GF-D8 (cell line): ENCODE measurements at regions not wholly inside any gene's neighbourhood (a gene's known extent, or its start where the extent isn't known, plus 50 kb on each side); places are given as distances from the start of the nearest gene placed in this dataset.

Experiments used
- DNase-seq: peaks from one replicate; lab custom pipeline; 2025; lab: John Stamatoyannopoulos, UW

DNA sequence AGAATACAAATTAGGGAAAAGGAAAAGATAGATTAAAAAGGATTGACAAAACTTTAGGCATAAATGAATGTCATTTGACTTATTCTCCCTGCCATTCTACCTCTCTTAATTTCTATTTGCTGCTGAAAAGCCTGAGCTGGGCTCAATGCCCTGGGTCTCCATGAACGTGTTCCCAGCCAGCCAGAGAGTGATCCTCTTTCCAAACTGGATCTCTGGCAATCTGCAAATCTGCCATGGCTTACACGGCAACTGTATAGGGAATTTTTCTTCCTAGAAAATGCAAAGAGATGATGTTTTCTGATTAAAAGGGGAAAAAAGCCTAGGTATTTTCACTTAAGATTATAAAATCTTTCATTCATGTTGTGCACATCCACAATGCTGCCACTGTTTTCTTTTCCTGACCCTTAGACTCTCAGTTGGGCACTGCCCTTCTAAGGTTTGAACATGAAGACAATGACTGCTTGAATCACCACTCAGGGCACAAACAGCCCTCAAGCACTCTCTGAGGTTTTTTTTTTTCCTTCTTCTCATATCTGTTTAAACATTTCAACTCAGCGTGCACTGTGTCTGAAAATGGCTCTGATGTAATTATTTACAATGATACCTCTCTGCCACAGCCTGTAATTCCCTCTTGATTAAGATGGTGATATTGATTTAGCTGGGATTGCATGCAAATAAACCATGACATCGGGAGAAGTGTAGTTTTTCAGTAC lies 60.3 kb downstream of the DACT1 start:
- DNase-seq = no peak

DNA sequence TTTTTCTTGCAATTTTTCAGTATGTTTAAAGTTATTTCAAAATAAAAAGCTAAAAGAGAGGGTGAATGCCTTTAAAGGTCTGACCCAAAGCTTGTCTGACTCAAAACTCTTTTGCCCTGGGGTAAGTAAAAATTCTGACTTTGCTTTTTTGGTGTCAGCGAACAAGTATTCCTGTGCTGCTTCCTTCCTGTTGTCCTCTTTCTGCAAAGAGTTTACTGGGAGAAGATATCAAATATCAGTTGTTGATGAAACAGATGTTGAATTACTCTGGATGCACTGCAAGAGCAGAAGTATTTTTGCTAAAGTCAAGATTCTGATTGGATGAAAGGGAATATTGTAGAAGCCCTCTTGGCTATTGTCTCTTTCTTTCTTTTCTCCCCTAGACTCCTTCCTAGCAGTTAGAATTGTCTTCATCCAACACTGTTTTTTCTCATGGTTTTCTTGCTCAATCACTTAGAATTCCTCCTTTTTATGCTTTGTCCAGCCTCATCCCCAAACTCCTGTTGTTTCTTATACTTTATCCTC lies 62.0 kb downstream of the DACT1 start:
- no peak for DNase-seq

DNA sequence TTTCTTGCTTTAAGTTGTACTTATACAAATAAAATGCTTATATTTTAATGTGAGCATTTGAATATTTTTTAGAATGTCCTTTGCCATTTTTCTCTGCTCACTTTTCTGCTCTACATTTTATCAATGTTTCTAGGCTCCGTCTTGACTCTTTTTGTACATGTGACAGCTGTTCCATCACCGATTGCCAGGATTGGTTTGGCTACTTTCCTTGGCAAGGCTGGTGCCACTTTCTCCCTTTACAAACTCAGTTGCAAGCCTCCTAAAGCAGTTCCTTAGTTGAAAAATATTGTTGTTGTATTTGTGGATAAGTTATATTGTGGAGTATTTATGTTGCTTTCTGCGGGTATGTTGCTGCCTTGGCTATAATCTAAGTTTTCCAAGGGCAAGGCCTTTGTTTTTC lies 63.4 kb downstream of the DACT1 start:
- no peak for DNase-seq

DNA sequence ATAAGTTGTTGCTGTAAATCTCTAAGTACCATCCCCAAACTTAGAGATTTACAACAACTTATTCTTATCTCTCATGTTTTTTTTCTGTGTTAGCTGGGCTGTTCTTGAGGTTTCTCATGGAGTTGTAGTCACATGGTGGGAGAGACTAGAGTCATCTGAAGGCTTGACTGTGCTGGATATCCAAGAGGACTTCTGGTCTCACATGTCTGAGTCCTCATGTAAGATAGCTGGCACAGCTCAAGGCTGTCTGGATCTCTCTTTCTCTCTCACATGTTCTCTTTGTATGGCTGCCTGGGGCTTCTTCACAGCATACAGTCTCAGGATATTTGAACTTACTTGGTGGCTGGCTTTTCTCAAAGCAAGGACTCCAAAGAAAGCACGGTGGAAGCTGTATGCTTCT lies 63.8 kb downstream of the DACT1 start:
- no peak for DNase-seq

DNA sequence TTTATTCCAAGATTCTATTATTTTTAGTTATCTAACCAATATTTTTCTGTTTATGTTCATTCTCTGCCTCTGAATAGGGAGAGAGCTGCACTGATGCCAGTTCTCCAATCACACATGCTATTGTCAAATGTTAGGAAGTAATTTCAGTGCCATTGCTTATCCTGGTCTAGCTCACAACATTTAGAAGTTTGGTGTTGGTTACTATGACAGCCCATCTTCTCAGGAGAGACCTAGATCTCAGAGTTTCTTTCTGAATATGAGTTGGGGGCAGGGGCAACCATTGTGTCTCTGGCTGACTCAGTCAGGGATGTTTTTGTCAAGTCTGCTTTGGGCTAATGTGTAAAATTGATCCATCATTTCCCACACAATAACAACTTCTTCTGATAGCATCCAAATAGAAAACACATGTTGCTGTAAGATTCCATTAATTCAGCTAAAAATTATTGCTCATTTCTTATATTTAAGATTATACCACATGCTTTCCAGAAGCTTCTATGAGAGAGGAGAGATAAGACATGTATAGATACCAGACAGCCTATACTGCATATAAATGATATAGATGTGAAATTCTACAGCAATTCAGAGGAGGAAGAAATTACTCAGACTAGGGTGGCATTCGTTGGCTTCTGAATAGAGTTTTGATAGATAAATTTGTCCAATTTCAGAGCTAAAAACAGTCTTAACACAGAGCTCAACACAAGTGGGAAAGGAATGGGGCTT lies 64.8 kb downstream of the DACT1 start:
- no peak for DNase-seq

DNA sequence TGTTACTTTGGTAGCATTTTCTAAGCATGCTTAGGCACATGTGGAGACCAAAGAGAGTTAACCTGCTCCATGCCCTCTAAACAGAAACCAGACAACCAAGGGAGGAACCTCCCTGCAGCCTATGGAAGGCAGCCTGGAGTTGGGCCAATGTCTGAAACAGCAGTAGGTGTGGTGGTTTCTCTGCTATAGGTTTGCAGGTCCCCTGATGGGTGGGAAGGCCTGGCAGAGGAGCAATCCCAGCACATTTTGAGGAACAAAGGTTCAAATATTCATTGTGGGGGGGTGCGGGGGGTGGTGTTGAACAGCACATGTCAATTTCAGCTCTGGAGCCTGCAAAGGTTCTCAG lies 65.4 kb downstream of the DACT1 start:
- DNase-seq = no peak

DNA sequence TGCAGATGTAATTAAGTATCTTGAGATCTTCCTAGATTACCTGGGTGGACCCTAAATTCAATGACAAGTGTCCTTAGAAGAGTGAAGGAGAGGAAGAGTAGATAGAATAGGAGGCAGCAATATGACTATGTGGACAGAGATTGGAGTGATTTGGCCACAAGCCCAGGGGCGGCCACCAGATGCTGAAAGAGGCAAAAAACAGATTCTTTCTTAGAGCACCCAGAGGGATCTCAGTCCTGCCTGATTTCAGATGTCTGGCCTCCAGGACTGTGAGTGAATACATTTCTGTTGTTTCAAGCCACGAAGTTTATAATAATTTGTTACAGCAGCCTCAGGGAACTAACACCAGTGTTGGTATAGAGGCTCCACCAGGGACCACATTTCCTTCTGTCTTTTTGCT lies 67.3 kb downstream of the DACT1 start:
- no peak for DNase-seq

DNA sequence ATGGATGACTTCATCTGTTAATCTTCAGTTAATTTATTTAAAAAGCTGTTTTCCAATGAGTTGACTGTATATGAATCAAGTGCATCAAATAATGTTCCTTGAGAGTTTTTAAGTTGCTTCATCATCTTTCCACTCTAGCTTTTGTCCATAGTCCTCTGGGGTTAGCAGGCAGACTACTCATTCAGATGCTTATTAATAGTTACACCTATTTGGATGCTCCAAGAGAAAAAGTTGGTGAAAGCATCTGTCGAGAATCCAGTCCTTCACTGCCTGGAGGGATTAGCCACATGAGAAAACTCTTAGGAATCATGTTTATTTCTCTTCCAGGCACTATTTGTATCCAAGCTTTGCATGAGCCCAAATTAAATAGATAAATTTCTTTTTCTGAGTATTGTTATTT lies 70.2 kb downstream of the DACT1 start:
- DNase-seq = no peak

DNA sequence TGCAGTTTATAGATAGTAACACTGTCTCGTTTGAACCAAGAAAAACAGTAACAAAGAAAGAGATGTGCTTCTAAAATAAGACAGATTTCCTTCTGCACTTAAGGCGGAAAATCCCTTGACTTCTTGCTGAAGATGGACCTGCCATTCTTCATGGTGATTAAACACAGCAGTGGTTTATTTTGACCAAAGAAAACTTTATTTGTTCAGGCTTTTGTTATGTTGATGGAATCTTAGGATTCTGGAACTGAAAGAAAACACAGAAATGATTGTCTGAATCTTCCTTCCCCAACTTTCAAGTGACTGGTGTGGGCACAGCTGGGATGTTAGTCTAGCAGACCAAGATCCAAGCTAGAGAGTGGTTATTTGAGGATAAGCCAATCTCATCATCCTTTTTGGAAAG lies 72.2 kb downstream of the DACT1 start:
- no peak for DNase-seq

DNA sequence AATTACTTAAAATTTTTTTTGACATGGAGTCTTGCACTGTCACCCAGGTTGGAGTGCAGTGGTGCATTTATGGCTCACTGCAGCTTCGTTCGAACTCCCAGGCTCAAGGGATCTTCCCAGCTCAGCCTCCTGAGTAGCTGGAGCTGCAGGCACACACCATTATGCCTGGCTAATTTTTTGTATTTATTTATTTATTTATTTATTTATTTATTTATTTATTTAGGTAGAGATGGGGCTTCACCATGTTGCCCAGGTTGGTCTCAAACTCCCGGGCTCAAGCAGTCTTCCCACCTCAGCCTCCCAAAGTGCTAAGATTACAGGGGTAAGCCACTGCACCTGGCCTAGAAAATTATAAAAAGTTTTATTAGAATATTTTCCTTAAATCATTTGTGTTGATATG lies 73.6 kb downstream of the DACT1 start:
- no peak for DNase-seq

DNA sequence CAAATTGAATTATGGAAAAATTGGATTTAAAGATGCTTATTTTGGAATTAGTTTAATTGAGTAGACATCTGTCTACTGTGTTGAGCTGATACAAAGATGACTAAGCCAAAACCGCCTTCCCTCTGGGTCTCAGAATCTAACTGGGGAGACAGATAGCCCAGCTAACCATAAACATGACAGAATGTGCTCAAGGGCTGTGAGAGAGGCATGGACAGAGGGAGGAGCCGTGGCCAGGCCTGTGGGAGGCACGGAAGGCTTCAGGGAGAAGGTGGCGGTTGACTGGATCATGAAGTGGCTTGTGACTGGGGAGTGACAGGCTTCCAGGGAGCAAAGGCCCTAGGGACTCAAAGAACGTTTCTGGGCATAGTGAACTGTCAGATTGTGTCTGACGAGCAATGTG lies 74.6 kb downstream of the DACT1 start:
- DNase-seq = no peak

DNA sequence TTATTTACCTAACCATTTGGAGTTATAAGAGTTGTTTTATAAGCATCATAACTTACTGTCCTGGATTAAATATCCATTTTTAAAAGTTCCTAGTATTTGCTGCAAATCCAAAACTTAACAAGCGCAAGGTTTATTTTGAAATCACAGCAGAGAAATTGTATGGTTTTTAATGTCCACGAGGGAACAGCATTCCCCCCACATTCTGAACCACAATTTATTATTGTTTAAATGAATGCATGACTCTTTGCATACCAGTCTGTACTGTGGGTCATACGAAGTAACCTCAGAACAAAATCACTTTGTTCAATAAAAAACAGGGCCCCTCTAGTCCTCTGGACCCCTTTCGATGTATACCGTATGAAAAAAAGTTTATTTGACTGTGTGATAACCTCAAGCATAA lies 75.9 kb downstream of the DACT1 start:
- no peak for DNase-seq

DNA sequence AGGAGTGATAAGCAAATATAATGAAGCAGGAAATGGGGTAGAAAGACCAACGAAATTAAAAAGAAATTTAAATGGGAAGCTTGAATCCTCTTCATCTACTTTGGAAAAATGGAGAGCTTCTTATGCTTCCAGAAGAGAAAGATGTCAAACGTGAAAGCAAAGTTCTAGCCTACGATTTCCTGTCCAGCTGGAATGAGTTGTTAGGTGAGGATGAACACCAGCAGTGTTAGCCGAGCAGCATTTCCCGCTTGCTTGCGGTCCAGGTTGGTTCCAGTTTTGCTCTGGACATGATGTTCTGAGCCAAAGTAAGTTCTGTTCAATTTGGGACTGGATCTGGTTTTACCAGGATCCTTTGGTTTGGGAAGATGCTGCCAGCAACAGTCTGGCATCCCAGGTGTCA lies 78.9 kb downstream of the DACT1 start:
- no peak for DNase-seq

DNA sequence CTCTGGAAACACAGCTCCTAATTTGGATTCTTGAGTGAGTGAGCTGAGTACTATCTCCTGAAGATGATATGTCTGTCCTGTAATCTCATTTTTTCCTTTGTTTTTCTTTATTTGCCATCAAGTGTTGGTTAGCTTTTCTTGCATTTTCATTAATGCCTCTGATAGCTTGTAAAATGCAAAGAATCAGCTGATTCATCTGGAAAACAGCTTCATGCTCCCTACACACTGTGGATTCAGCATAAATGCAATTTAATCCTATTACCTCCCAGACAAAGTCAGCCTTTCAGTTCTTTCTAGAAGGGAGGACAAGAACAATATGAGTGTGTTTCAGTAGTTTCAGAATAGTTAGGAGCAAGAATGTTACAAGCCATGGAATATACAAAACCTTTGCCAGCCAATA lies 79.4 kb downstream of the DACT1 start:
- no peak for DNase-seq

DNA sequence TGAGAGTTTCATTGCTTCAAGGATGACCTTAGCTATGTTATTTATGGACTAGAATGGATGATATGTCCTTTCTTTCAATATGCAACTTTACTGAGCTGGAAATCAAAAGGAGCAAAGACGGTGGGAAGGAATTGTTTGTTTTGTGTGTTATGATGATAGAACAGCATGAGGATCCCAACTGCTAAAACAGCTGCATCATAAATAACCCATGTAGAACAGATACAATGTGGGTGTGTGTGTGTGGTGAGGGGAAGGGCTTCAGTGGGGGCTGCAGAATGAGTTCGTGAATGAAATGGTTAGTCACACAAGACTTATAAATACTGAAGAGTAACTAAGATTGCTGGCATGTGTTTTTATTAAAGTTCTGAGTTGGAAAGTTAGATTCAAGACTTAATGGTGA lies 80.1 kb downstream of the DACT1 start:
- DNase-seq = no peak

DNA sequence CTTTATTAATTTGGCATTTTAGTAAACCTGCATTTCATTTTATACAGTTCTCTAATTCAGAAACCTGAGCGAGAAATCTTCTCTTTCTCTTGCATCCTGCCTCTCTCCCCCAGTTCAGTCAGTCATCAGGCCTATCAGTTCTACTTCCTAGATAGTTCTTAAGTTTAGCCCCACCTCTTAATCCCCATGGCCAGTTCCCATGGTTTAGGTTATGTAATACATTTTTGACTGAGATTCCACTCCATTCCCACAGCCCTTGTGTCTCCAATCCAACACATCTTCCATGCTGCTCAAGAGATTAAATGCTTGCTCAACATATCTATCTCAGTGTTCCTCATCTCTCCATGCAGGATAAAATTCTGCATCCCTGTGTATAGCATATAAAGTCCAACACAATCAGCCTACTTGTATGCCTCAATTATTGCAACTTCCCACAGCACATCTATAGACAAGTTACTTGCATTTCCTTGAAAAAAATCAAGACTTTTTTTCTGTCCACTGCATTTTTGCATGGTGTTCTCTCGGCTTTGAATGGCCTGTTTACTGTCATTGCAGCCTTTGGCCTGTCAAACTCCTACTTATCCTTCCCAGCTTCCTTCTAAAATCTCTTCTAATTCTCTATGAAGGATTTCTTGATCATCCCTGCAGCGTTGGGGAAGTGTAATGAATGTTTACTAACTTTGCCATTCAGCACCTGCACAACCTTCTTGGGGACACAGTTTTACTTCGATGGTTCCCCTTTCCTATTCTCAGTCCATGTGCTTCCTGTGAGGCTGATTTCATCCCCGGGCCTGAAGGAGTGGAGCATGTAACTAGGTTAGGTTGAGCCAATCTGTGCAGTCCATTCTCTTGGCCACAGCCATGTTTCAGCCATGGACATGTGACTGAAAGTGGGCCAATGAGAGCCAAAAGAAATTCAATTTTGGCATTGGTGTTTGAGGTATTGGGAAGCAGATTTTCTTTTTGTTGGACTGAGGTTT lies 80.8 kb downstream of the DACT1 start:
- DNase-seq = no peak

DNA sequence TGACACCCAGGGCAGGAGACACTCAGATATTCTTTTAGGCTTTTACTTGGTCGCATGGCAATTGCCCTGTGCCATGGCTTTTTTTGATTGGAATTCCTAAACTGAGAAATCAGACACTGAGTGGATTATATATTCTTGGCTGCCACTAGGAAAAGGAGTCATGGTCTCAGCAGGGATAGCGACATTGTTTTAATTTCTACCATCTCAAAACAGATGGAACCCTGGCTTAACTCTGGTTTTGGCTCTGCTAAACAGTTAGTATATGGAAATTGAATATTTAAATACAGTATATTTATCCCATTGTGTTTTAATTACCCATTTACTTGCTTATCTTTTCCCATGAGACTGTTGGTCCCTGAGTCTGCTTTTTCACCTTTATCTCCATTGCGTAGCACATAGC lies 84.0 kb downstream of the DACT1 start:
- DNase-seq = no peak

DNA sequence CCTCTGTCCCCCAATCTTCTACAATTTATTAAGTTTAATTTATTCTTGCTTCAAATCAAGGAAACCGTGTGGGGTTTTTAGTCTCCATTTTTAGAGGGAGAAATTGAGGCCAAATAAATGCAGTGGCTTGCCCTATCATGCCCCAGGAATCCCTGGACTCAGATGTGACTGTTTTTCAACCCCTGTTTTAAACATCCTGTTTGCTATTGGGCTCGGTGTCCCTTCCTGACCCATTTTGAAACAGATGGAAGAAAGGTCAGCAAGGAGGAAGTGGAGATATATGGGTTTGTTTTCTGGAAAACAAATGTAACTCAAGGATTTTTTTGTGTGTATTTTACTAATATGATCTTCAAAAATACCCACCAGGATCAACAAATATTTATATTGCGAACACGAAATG lies 84.7 kb downstream of the DACT1 start:
- DNase-seq = no peak

DNA sequence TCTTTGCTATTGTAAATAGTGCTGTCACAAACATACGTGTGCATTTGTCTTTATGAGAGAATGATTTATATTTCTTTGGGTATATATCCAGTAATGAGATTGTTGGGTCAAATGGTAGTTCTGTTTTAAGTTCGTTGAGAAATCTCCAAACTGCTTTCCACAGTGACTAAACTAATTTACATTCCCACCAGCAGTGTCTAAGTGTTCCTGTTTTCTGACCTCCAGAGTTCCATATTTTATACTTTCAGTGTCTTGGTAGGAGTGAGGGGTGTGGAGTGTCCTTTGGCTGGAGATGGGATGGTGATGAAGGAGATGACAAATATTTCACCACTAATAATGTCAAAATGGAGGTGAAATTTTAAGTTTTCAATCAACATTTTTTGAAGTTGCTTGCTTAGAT lies 86.4 kb downstream of the DACT1 start:
- no peak for DNase-seq

DNA sequence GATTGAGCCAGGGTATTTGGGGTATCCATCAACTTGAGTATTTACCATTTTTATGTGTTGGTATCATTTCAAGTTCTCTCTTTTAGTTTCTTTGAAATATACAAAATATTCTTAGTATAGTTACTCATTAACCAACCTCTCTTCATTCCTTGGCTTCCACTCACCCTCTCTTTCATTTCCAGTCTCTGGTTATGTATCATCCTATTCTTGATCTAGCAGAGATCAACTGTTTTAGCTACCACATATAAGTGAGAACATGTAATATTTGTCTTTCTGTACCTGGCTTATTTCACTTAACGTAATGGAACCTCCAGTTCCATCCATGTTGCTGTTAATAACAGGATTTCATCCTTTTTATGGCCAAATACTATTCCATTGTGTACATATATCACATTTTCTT lies 86.9 kb downstream of the DACT1 start:
- DNase-seq = no peak

DNA sequence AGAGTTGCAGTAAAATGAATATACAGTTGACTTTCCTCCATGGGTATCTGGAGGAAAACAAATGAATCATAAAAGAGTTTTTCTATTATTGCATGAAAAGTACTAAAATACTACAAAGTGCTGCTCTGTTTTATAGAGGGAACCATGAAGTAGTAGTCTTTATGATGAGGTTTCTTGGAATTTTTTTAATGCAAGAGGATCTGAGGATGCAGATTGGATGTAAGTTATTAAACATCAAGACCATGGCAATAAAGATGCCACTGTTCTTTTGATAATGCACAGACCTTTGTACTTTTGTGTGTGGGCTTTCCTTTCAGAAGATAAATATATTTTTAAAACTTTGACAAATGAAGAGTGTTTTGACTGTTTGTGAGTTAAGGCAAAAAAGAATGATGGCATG lies 87.5 kb downstream of the DACT1 start:
- DNase-seq = no peak

DNA sequence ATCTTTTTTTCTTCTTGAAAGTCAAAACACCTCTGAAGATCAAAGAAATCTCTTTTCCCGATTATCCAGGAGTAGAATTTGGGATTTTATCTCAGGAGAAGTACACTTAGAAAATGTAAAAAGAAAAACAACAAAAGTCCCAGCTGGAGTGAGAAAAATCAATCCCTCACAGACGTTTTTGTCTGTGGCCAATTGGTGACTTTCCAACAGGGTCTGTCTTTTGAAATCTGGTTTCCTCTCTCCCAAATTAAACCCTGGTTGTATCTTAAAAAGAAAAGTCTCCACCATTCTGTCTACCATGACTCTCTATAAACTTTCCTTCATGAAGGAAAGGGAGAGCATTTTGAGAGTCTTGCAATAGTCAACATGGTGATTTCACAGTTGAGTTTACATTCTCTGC lies 88.1 kb downstream of the DACT1 start:
- DNase-seq = no peak
